Heart left ventricle (tissue), 13 donors: ENCODE measurements at regions not wholly inside any gene's neighbourhood (a gene's known extent, or its start where the extent isn't known, plus 50 kb on each side); places are given as distances from the start of the nearest gene placed in this dataset.

ENCODE experiments used
- POLR2A ChIP-seq, 2 donors: fragments of 450-650 bp; IDR thresholded peaks; one replicate each; pipeline ENCODE4 v1.6.1; 2017; ENCODE audit warnings: antibody characterized with exemption in 2 of 2, mild to moderate bottlenecking in 2 of 2, moderate library complexity in 2 of 2
- TF ChIP-seq, protein P1 (sequence below), 12 donors: fragments of 200-600 bp; sonication (generic) in 4 of 12; IDR thresholded peaks; one replicate each; pipeline versions ENCODE4 v1.5.0 to v1.8.0; 2018 to 2022; ENCODE audit warnings: antibody characterized with exemption in 12 of 12, mild to moderate bottlenecking in 5 of 12
- donor health status: ischemic (EF 13 %, LVEDD 7.1; RV severe dilation, severe dysfunction).
- donor health status: DM: no; HTN: yes; CAD: no.
- donor health status: DM: no; HTN: no; CAD: no.
- donor health status: ischemic (EF 25% LVEDD 6.9; RV normal size, moderate dysfunction).
- donor health status: ischemic (EF 25% LVEDD 5.7; RV mildly dilated, moderate dysfunction).
- donor health status: ischemic (EF 35%, LVEDD 5.7; RV mildly dilated, moderate dysfunction).
- donor health status: nonischemic (EF 11% LVEDD 7.7; RV severe dilation, severe dysfunction).
- donor health status: DM: yes; HTN: yes; CAD: no.
- donor health status: PGD.
- donor health status: ischemic (EF 29% LVEDD 5.4; RV normal size, mild dysfunction).
- donor health status: nonischemic (EF 23%, LVEDD 6.1; RV moderate dilation, normal function).

- no peak for TF ChIP-seq POLR2A (IDR thresholded peaks at IDR 0.05)
- TF ChIP-seq, protein P1, sequence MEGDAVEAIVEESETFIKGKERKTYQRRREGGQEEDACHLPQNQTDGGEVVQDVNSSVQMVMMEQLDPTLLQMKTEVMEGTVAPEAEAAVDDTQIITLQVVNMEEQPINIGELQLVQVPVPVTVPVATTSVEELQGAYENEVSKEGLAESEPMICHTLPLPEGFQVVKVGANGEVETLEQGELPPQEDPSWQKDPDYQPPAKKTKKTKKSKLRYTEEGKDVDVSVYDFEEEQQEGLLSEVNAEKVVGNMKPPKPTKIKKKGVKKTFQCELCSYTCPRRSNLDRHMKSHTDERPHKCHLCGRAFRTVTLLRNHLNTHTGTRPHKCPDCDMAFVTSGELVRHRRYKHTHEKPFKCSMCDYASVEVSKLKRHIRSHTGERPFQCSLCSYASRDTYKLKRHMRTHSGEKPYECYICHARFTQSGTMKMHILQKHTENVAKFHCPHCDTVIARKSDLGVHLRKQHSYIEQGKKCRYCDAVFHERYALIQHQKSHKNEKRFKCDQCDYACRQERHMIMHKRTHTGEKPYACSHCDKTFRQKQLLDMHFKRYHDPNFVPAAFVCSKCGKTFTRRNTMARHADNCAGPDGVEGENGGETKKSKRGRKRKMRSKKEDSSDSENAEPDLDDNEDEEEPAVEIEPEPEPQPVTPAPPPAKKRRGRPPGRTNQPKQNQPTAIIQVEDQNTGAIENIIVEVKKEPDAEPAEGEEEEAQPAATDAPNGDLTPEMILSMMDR (IDR thresholded peaks at IDR 0.05) = no peak
Observed at GRCh38 chr10:10160821-10161312, 856.8 kb upstream of the CELF2 start.
